Heart left ventricle (tissue), 16 donors: ENCODE measurements at regions not wholly inside any gene's neighbourhood (a gene's known extent, or its start where the extent isn't known, plus 50 kb on each side); places are given as distances from the start of the nearest gene placed in this dataset.

Source experiments
- ATAC-seq, 4 donors: fragments of 200-7000 bp; cut with Tn5 transposase; one replicate each; pipeline ENCODE4 v1.9.1; 2020 to 2022; ENCODE audit warnings: moderate library complexity in 4 of 4, mild to moderate bottlenecking in 3 of 4, moderate number of reproducible peaks in 1 of 4
- DNase-seq, 5 donors: peaks; one replicate each; pipeline ENCODE4 v3.0.0-alpha.2; 2020
- H3K27ac ChIP-seq, 12 donors: fragments of 200-600 bp; sonication (generic) in 4 of 12; one replicate each; pipeline versions ENCODE4 v1.5.0 to v1.8.0; 2016 to 2022; ENCODE audit warnings: mild to moderate bottlenecking in 2 of 12
- H3K27me3 ChIP-seq, 9 donors: fragments of 200-600 bp; sonication (generic) in 2 of 9; one replicate each; pipeline versions ENCODE4 v1.5.1 to v1.8.0; 2016 to 2022; ENCODE audit warnings: mild to moderate bottlenecking in 3 of 9
- H3K36me3 ChIP-seq, 9 donors: fragments of 200-600 bp; sonication (generic) in 2 of 9; one replicate each; pipeline versions ENCODE4 v1.5.0 to v1.8.0; 2018 to 2022; ENCODE audit warnings: mild to moderate bottlenecking in 2 of 9
- H3K4me1 ChIP-seq, 12 donors: fragments of 200-600 bp; sonication (generic) in 4 of 12; one replicate each; pipeline versions ENCODE4 v1.5.0 to v1.8.0; 2016 to 2022; ENCODE audit warnings: mild to moderate bottlenecking in 3 of 12
- H3K4me3 ChIP-seq, 12 donors: fragments of 200-600 bp; sonication (generic) in 4 of 12; one replicate each; pipeline versions ENCODE4 v1.5.0 to v1.8.0; 2017 to 2022; ENCODE audit warnings: mild to moderate bottlenecking in 9 of 12, moderate library complexity in 4 of 12
- H3K9me3 ChIP-seq, 12 donors: fragments of 200-600 bp; sonication (generic) in 4 of 12; one replicate each; pipeline versions ENCODE4 v1.5.0 to v1.8.0; 2016 to 2022; ENCODE audit warnings: mild to moderate bottlenecking in 1 of 12
- CTCF ChIP-seq, 12 donors: fragments of 200-600 bp; sonication (generic) in 4 of 12; IDR thresholded peaks; one replicate each; pipeline versions ENCODE4 v1.5.0 to v1.8.0; 2018 to 2022; ENCODE audit warnings: antibody characterized with exemption in 12 of 12, mild to moderate bottlenecking in 5 of 12
- POLR2A ChIP-seq, 2 donors: fragments of 450-650 bp; IDR thresholded peaks; one replicate each; pipeline ENCODE4 v1.6.1; 2017; ENCODE audit warnings: antibody characterized with exemption in 2 of 2, mild to moderate bottlenecking in 2 of 2, moderate library complexity in 2 of 2
- WGBS, 4 donors: extraction: QIAGEN DNeasy Blood & Tissue Kit in 2 of 4; methylation state at CpG; one replicate each; pipeline versions ENCODE4 v1.1.5 to v1.1.7; 2013 to 2018; 5-methylcytosine and 5-hydroxymethylcytosine counted together
- intact Hi-C, 10 donors: fragments of 100-400 bp; cut with DNase I; formaldehyde crosslinking; loops; one replicate each; pipeline versions ENCODE4 v1.11.1 to v1.14.2; 2022
- donor health status: ischemic (EF 13 %, LVEDD 7.1; RV severe dilation, severe dysfunction).
- donor health status: healthy with polysubstance abuse.
- donor health status: DM: no; HTN: yes; CAD: no.
- donor health status: DM: no; HTN: no; CAD: no.
- donor health status: ischemic (EF 25% LVEDD 6.9; RV normal size, moderate dysfunction).
- donor health status: ischemic (EF 25% LVEDD 5.7; RV mildly dilated, moderate dysfunction).
- donor health status: healthy.
- donor health status: DM: yes; HTN: yes; CAD: no.
- donor health status: ischemic (EF 35%, LVEDD 5.7; RV mildly dilated, moderate dysfunction).
- donor health status: nonischemic (EF 11% LVEDD 7.7; RV severe dilation, severe dysfunction).
- donor health status: DM: yes; HTN: yes; CAD: no.
- donor health status: PGD.
- donor health status: ischemic (EF 29% LVEDD 5.4; RV normal size, mild dysfunction).
- donor health status: nonischemic (EF 23%, LVEDD 6.1; RV moderate dilation, normal function).

- Histone ChIP-seq H3K36me3 (no peaks in the 10 kb centered on the region), H3K27ac (no peak overlapping the region), H3K9me3 (peaks cover 0 to 3% (median 0%) of the 10 kb centered on the region in 12 donors), H3K4me3 (no peak overlapping the region), H3K4me1 (no peaks in the 10 kb centered on the region), H3K27me3 (no peaks in the 10 kb centered on the region)
- intact Hi-C loops = loop anchor here in 1 of 10 donors (1.0 kb wide), 1 partner anchor 20 kb away; no protein-coding TSS in a partner anchor
- no peak for ATAC-seq
- TF ChIP-seq CTCF (IDR thresholded peaks at IDR 0.05) (no peak), POLR2A (IDR thresholded peaks at IDR 0.05) (no peak)
- WGBS, 4 donors = 67 to 76% (median 75%) methylated on average over 1 of the region's 1 CpG
- DNase-seq = no peak
Observed at GRCh38 chr1:239262538-239262937, 123.8 kb upstream of the CHRM3 start.

GRCh38 chr1:239261521-239261920 is 124.8 kb upstream of the CHRM3 start:
- no peaks in the 10 kb centered on the region for H3K27me3 ChIP-seq
- no peak overlapping the region for H3K4me3 ChIP-seq
- peaks cover 0 to 14% (median 2%) of the 10 kb centered on the region in 12 donors for H3K9me3 ChIP-seq
- WGBS, 4 donors = 80 to 89% (median 87%) methylated on average over 2 of the region's 2 CpGs
- no peaks in the 10 kb centered on the region for H3K4me1 ChIP-seq
- TF ChIP-seq POLR2A (IDR thresholded peaks at IDR 0.05) = no peak
- no peak for TF ChIP-seq CTCF (IDR thresholded peaks at IDR 0.05)
- H3K36me3 ChIP-seq = no peaks in the 10 kb centered on the region
- intact Hi-C loops = no loop called here
- no peak overlapping the region for H3K27ac ChIP-seq
- DNase-seq (no peak), ATAC-seq (no peak)

- H3K27ac ChIP-seq = no peak overlapping the region
- H3K9me3 ChIP-seq = peaks cover 0 to 15% (median 2%) of the 10 kb centered on the region in 12 donors
- WGBS, 4 donors = 83 to 90% (median 85%) methylated on average over 4 of the region's 4 CpGs
- TF ChIP-seq POLR2A (IDR thresholded peaks at IDR 0.05) = no peak
- no peak for TF ChIP-seq CTCF (IDR thresholded peaks at IDR 0.05)
- DNase-seq (no peak), ATAC-seq (no peak)
- no peaks in the 10 kb centered on the region for H3K36me3 ChIP-seq
- intact Hi-C loops = no loop called here
- no peaks in the 10 kb centered on the region for H3K4me1 ChIP-seq
- no peaks in the 10 kb centered on the region for H3K27me3 ChIP-seq
- H3K4me3 ChIP-seq = no peak overlapping the region
Observed at GRCh38 chr1:239260842-239261241, 125.5 kb upstream of the CHRM3 start.

GRCh38 chr1:239255628-239256160 is 130.7 kb upstream of the CHRM3 start:
- DNase-seq (peak in 1 of 5 donors; percentile 54), ATAC-seq (no peak)
- Histone ChIP-seq H3K9me3 (peaks cover 0 to 15% (median 2%) of the 10 kb centered on the region in 12 donors), H3K4me3 (no peak overlapping the region), H3K27me3 (no peaks in the 10 kb centered on the region), H3K4me1 (no peaks in the 10 kb centered on the region), H3K36me3 (no peaks in the 10 kb centered on the region), H3K27ac (no peak overlapping the region)
- intact Hi-C loops = no loop called here
- TF ChIP-seq CTCF (IDR thresholded peaks at IDR 0.05) = no peak
- TF ChIP-seq POLR2A (IDR thresholded peaks at IDR 0.05) = no peak
- WGBS, 4 donors = 86 to 93% (median 90%) methylated on average over 4 to 22 of the region's 22 CpGs
